Colonic mucosa (tissue), 4 donors: ENCODE measurements at regions not wholly inside any gene's neighbourhood (a gene's known extent, or its start where the extent isn't known, plus 50 kb on each side); places are given as distances from the start of the nearest gene placed in this dataset.
"Not testable (repeated sequence)": the region's sequence is repeated elsewhere in the genome, so short reads cannot be mapped to it uniquely, and the experiment has no call there.

Experiments used
- DNase-seq: peaks from one replicate; pipeline ENCODE4 v3.0.0-alpha.2; 2020
- H3K27ac ChIP-seq: fragments of 200-600 bp; one replicate; pipeline ENCODE4 v1.8.0; 2021
- H3K27me3 ChIP-seq: fragments of 200-600 bp; one replicate; pipeline ENCODE4 v1.8.0; 2021
- H3K36me3 ChIP-seq: fragments of 200-600 bp; one replicate; pipeline ENCODE4 v1.8.0; 2021
- H3K4me1 ChIP-seq: fragments of 200-600 bp; one replicate; pipeline ENCODE4 v1.8.0; 2021; ENCODE audit warnings: mild to moderate bottlenecking
- H3K4me3 ChIP-seq: fragments of 200-600 bp; one replicate; pipeline ENCODE4 v1.8.0; 2021
- H3K9ac ChIP-seq, 2 donors: one replicate each; pipeline ENCODE4 v1.7.0; 2013; ENCODE audit warnings: control low read depth in 2 of 2, low read depth in 2 of 2, low read length in 2 of 2
- H3K9me3 ChIP-seq: fragments of 200-600 bp; one replicate; pipeline ENCODE4 v1.8.0; 2021
- intact Hi-C: fragments of 100-400 bp; cut with DNase I; formaldehyde crosslinking; loops from one replicate; pipeline ENCODE4 v1.14.1; 2022
- TF ChIP-seq, protein P1 (sequence below): fragments of 200-600 bp; IDR thresholded peaks from one replicate; pipeline ENCODE4 v1.8.0; 2022; ENCODE audit warnings: antibody characterized with exemption, mild to moderate bottlenecking
- donor health status: healthy.
- donor health status: DM: no; HTN: no; CAD: no.
- donor health status: DM: no; HTN: no; CAD: no.

DNA sequence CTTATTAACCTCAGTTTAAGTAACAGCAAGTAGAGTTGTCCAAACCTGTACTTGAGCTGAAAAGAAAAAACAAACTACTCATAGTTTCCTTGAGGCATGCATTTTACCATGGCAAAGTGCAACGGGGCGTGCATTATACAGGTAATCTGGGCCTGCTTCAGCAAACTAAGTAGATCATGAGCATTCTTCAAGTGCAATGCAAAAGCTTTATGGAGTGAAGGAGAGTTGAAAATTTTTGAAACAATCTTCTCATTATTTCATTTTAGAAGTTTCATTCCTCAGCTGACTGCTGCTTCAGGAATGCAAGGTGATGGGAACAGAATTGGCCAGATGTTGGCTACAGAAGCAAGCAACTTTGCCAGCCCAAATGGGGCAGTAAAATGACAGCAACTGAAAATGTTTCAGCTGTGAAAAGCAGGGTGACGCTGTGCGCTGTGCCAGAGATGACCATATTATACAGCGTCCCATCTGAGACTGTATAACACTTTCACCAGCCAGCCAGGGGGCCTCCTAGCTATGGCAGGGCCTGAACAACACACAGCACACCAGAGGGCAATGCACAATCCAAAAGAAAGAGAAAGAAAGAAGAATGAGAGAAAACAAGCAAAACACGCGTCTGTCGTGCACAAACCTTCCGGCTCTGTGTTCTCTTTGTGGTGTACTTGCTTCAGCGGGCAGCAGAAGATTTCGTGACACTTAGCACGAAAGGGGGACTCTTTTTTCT lies 145.5 kb upstream of the FGF13 start:
- intact Hi-C loops: no loop called here
- no peak overlapping the region for H3K9ac ChIP-seq
- H3K27ac ChIP-seq: no peak overlapping the region
- DNase-seq: no peak
- no peak overlapping the region for H3K4me3 ChIP-seq
- H3K9me3 ChIP-seq: no peaks in the 10 kb centered on the region
- H3K27me3 ChIP-seq: no peaks in the 10 kb centered on the region
- H3K36me3 ChIP-seq: no peaks in the 10 kb centered on the region
- TF ChIP-seq, protein P1, sequence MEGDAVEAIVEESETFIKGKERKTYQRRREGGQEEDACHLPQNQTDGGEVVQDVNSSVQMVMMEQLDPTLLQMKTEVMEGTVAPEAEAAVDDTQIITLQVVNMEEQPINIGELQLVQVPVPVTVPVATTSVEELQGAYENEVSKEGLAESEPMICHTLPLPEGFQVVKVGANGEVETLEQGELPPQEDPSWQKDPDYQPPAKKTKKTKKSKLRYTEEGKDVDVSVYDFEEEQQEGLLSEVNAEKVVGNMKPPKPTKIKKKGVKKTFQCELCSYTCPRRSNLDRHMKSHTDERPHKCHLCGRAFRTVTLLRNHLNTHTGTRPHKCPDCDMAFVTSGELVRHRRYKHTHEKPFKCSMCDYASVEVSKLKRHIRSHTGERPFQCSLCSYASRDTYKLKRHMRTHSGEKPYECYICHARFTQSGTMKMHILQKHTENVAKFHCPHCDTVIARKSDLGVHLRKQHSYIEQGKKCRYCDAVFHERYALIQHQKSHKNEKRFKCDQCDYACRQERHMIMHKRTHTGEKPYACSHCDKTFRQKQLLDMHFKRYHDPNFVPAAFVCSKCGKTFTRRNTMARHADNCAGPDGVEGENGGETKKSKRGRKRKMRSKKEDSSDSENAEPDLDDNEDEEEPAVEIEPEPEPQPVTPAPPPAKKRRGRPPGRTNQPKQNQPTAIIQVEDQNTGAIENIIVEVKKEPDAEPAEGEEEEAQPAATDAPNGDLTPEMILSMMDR: no peak
- no peaks in the 10 kb centered on the region for H3K4me1 ChIP-seq

DNA sequence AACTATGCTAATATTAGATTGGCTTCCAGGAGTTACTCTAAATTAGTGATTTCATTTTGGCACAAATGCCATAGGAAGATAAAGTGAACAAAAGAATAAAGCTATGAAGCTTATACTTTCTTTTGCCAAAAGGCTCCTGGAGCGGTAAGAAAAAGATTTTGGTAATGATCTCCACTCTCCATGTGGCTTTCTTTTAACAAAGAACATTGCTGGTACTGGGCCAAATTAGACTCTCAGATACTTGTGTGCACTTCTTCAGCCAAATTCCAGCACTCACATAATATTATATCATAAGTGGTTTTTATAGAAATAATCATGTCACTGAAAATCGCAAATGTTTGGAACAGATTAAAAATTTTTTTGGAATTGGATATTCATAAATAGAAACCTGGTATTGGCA lies 142.4 kb upstream of the FGF13 start:
- H3K36me3 ChIP-seq: no peaks in the 10 kb centered on the region
- intact Hi-C loops: no loop called here

DNA sequence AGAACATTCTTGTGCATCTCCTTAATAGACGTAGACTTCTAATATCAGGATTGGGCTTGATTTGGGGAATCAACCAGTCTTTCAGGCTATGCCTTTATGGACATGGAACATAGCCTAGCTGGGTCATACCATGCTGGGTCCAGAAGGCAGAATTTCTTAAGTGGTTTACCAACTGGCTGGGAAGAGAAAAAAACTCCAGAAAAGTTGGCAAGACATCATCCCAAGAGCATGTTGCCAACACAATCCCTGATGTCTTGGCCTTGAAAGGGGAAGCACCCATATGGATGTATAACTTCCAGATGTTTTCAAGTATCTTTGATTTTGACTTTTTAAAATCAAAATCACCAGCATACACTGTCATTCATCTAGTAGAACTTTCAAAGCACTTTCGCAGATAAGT lies 138.0 kb upstream of the FGF13 start:
- intact Hi-C loops: no loop called here
- no peak for DNase-seq

More for the DNA sequence above, 142.4 kb upstream of the FGF13 start:
- H3K9me3 ChIP-seq: no peaks in the 10 kb centered on the region
- TF ChIP-seq, protein P1: no peak
- H3K27ac ChIP-seq: no peak overlapping the region
- H3K9ac ChIP-seq: no peak overlapping the region
- H3K4me1 ChIP-seq: no peaks in the 10 kb centered on the region
- H3K4me3 ChIP-seq: no peak overlapping the region
- no peak for DNase-seq
- no peaks in the 10 kb centered on the region for H3K27me3 ChIP-seq

DNA sequence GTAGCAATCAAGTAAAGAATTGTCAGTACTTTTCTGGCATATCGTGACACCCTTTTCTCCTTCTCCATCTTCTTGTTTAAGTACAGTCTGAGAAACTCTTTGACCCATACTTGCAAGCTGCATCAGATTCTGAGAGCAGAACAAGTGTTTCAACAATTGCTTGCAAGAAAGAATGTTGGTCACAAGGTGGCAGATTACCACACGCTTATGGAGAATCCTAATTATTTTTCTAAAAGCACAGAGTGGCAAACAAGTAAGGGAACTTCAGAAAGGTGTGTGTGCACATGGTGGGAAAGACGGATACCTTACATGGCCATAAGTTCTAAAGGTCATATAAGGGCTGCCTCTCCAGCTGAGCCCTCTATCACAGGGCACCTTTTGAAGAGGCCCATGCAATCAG lies 136.4 kb upstream of the FGF13 start:
- intact Hi-C loops: no loop called here
- no peak overlapping the region for H3K27ac ChIP-seq
- no peaks in the 10 kb centered on the region for H3K4me1 ChIP-seq
- TF ChIP-seq, protein P1: no peak
- H3K27me3 ChIP-seq: no peaks in the 10 kb centered on the region
- no peak for DNase-seq
- H3K4me3 ChIP-seq: no peak overlapping the region
- no peaks in the 10 kb centered on the region for H3K36me3 ChIP-seq
- no peak overlapping the region for H3K9ac ChIP-seq
- no peaks in the 10 kb centered on the region for H3K9me3 ChIP-seq

More for the DNA sequence above, 138.0 kb upstream of the FGF13 start:
- Histone ChIP-seq H3K9ac (no peak overlapping the region), H3K9me3 (no peaks in the 10 kb centered on the region), H3K36me3 (no peaks in the 10 kb centered on the region), H3K4me1 (no peaks in the 10 kb centered on the region), H3K27ac (no peak overlapping the region), H3K4me3 (no peak overlapping the region), H3K27me3 (no peaks in the 10 kb centered on the region)
- TF ChIP-seq, protein P1: no peak

DNA sequence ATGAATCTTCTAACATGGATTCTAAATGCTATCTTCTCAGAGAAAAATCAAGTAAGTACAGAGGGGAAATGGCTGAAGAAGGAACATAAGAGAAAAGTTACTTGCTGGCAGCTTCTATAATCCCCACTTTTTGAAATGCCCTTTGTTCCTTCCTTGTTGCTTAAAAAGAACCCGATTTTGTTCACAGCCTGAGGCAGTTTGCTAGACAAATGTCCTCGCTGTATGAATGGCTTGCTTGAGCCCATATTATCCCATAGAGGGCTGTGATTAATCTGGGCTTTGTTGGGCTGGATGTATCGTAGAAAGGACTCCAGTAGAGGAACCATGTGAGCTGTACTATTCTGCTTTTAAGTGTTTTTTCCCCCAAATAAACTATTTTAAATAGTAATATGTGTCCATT lies 134.3 kb upstream of the FGF13 start:
- no peaks in the 10 kb centered on the region for H3K27me3 ChIP-seq
- no peak overlapping the region for H3K4me3 ChIP-seq
- H3K36me3 ChIP-seq: no peaks in the 10 kb centered on the region
- intact Hi-C loops: no loop called here
- H3K9me3 ChIP-seq: no peaks in the 10 kb centered on the region
- TF ChIP-seq, protein P1: no peak
- DNase-seq: no peak
- no peaks in the 10 kb centered on the region for H3K4me1 ChIP-seq
- no peak overlapping the region for H3K9ac ChIP-seq
- no peak overlapping the region for H3K27ac ChIP-seq

DNA sequence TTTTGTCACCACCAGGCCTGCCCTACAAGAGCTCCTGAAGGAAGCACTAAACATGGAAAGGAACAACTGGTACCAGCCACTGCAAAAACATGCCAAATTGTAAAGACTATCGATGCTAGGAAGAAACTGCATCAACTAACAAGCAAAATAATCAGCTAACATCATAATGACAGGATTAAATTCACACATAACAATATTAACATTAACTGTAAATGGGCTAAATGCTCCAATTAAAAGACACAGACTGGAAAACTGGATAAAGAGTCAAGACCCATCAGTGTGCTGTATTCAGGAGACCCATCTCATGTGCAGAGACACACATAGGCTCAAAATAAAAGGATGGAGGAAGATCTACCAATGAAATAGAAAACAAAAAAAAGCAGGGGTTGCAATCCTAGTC lies 95.9 kb upstream of the FGF13 start:
- H3K9ac ChIP-seq, H3K36me3 ChIP-seq, H3K4me1 ChIP-seq, H3K27ac ChIP-seq, H3K27me3 ChIP-seq, H3K9me3 ChIP-seq, H3K4me3 ChIP-seq, DNase-seq, intact Hi-C loops: not testable (repeated sequence)
